Thyroid gland (tissue), 4 donors: ENCODE measurements at regions not wholly inside any gene's neighbourhood (a gene's known extent, or its start where the extent isn't known, plus 50 kb on each side); places are given as distances from the start of the nearest gene placed in this dataset.
"Not testable (repeated sequence)": the region's sequence is repeated elsewhere in the genome, so short reads cannot be mapped to it uniquely, and the experiment has no call there.

Experiments used
- DNase-seq, 2 donors: peaks; one replicate each; pipeline ENCODE4 v3.0.0-alpha.2; 2019
- H3K27ac ChIP-seq, 3 donors: fragments of 200-600 bp; sonication (generic); 1 replicate in 2 of 3; 2 replicates in 1 of 3; pipeline ENCODE4 v1.5.1; 2016 to 2019; ENCODE audit warnings: mild to moderate bottlenecking in 1 of 3, moderate library complexity in 1 of 3
- H3K27me3 ChIP-seq: fragments of 200-600 bp; sonication (generic); one replicate; pipeline ENCODE4 v1.5.1; 2019
- H3K36me3 ChIP-seq, 2 donors: fragments of 200-600 bp; sonication (generic); one replicate each; pipeline ENCODE4 v1.5.1; 2016 to 2019
- H3K4me1 ChIP-seq, 2 donors: fragments of 200-600 bp; sonication (generic); one replicate each; pipeline ENCODE4 v1.5.1; 2017 to 2019
- H3K4me3 ChIP-seq, 3 donors: fragments of 200-600 bp; sonication (generic); replicated peaks in 1 of 3; 1 replicate in 2 of 3; 2 replicates in 1 of 3; pipeline ENCODE4 v1.5.1; 2016; ENCODE audit warnings: mild to moderate bottlenecking in 1 of 3
- H3K9me3 ChIP-seq: fragments of 200-600 bp; sonication (generic); one replicate; pipeline ENCODE4 v1.5.1; 2017
- POLR2A ChIP-seq, 2 donors: fragments of 450-650 bp; IDR thresholded peaks; one replicate each; pipeline ENCODE4 v1.6.1; 2017; ENCODE audit warnings: antibody characterized with exemption in 2 of 2, mild to moderate bottlenecking in 2 of 2, moderate library complexity in 1 of 2
- WGBS, 2 donors: methylation state at CpG; one replicate each; pipeline ENCODE4 v1.1.5; 2017; 5-methylcytosine and 5-hydroxymethylcytosine counted together
- intact Hi-C: fragments of 100-400 bp; cut with DNase I; formaldehyde crosslinking; loops from one replicate; pipeline ENCODE4 v1.15.1; 2023
- TF ChIP-seq, protein P1 (sequence below), 6 experiments: fragments of 200-600 bp in 3 of 6; fragments of 450-650 bp in 3 of 6; sonication (generic) in 3 of 6; IDR thresholded peaks; one replicate each; pipeline ENCODE4 v1.5.1; 2016 to 2019; ENCODE audit warnings: antibody characterized with exemption in 6 of 6, mild to moderate bottlenecking in 2 of 6, inconsistent platforms in 1 of 6, moderate library complexity in 1 of 6

DNA sequence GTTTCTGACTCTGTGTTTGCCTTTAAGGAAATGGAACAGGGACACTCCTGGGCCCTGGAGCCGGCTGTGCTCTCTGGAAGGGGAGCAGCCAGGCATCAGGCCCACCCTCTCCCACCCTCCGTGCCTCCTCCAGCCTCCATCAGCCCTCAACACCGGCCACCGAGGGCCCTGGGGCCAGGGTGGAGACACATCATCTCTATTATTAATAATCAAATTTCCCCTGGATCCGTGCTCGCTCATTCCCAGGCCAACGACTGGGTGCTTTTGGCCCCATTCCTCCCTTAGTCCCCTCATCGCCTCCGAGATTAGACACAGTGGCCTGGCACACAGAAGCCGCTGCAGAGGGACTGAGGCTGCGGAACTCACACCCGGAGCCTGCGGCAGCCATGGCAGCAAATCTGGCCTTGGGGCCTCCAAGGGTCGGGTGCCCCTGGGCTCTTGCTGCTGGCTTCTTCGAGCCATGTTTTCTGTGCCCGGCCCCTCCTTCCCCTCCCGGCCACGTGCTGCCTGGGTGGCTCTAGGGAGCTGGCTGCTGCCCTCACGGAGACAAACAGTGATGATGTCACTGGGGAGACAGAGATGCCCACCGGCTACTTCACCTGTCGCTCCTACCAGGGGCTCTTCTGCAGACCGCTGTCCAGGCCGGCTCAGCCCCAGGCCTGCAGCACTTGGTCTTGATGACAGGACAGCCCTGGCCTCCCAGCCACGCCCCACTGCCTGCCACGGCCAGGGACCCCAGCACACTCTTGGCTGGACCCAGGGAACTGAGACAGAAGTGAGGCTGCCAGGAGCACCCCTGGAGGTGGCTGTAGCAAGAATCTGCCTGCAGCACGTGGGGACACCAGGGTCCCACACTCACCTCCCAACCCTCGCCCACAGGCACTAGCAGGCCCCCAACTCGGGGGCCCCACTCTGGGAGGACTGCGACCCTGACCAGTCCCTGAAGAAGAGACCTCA, 76.6 kb upstream of the PPP1R26 start:
- H3K9me3 ChIP-seq: no peaks in the 10 kb centered on the region
- H3K4me1 ChIP-seq: no peaks in the 10 kb centered on the region
- intact Hi-C loops: no loop called here
- TF ChIP-seq, protein P1, sequence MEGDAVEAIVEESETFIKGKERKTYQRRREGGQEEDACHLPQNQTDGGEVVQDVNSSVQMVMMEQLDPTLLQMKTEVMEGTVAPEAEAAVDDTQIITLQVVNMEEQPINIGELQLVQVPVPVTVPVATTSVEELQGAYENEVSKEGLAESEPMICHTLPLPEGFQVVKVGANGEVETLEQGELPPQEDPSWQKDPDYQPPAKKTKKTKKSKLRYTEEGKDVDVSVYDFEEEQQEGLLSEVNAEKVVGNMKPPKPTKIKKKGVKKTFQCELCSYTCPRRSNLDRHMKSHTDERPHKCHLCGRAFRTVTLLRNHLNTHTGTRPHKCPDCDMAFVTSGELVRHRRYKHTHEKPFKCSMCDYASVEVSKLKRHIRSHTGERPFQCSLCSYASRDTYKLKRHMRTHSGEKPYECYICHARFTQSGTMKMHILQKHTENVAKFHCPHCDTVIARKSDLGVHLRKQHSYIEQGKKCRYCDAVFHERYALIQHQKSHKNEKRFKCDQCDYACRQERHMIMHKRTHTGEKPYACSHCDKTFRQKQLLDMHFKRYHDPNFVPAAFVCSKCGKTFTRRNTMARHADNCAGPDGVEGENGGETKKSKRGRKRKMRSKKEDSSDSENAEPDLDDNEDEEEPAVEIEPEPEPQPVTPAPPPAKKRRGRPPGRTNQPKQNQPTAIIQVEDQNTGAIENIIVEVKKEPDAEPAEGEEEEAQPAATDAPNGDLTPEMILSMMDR (IDR thresholded peaks at IDR 0.05): no peak
- no peak for TF ChIP-seq POLR2A (IDR thresholded peaks at IDR 0.05)
- 82 to 85% methylated on average over 17 to 25 of the region's 29 CpGs for WGBS, 2 donors
- no peak overlapping the region for H3K4me3 ChIP-seq
- H3K27ac ChIP-seq: no peak overlapping the region
- no peak for DNase-seq
- no peaks in the 10 kb centered on the region for H3K36me3 ChIP-seq
- no peaks in the 10 kb centered on the region for H3K27me3 ChIP-seq

DNA sequence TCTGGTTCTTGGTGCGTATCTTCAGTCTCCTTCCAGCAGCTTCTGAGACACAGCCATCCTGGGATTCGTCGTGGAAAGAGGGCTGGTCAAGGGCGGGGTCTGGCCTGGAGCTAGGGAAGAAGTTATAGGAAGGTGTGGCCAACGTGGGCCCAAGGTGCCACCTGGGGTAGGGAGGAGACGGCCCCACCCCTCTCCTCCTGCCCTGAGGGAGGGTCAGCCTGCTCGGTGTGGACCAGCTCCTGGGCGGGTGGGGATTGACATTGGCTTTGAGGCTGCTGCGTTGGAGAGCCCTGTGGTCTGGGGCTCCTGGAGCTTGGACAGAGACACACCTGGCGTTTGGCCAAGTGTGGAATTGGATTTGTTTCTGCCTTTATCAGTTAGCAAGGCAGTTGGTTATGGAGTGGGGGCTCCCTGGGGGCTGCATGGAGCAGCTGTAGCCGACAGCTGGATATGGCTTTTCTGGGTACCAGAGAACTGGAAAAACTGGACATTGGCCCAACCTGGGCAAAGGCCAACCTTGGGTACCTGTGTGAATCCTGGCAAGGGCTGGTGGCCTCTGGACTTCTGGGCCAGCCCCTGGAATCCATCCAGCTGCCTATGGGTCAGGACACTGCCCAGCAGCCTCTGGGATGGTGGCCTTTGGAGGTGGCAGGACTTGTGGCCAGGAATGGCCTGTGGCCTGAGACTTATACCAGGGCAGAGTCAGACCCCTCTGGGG, 75.7 kb upstream of the PPP1R26 start:
- H3K27ac ChIP-seq: no peak overlapping the region
- H3K9me3 ChIP-seq: no peaks in the 10 kb centered on the region
- no peaks in the 10 kb centered on the region for H3K36me3 ChIP-seq
- H3K4me3 ChIP-seq: no peak overlapping the region
- DNase-seq: no peak
- TF ChIP-seq, protein P1 (IDR thresholded peaks at IDR 0.05): no peak
- TF ChIP-seq POLR2A (IDR thresholded peaks at IDR 0.05): no peak
- intact Hi-C loops: no loop called here
- H3K27me3 ChIP-seq: no peaks in the 10 kb centered on the region
- H3K4me1 ChIP-seq: no peaks in the 10 kb centered on the region
- 70 to 76% methylated on average over 9 to 11 of the region's 11 CpGs for WGBS, 2 donors

DNA sequence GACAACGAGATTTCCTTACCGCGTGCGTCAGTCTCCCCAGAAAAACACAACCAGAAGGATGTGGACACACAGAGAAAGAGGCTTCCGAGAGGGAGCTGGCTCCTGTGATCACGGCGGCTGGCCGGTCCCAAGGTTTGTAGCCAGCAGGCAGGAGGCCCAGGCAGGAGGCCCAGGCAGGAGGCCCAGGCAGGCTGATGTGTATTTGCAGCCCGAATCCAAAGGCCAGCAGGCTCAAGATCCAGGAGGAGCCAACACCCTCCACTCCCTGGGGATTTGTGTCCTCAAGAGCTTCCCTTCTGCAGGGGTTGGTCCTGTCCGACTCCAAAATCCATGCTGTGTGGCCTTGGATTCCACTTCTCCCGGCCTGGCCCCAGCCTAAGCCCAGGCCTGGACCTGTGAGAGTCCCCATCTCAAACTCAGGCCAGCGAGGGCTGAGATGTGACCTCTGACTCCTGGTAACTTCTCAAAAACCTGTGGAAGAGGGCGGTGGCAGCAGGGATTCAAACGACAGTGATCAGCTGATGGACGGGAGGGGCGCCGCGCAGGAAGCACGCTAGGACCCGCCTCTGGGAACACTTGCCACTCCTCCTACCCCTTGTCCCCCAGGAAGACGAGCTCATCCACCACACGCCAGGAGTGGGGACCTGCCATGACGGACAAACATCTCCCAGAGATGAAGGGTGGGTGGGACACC, 75.0 kb upstream of the PPP1R26 start:
- intact Hi-C loops: no loop called here
- no peaks in the 10 kb centered on the region for H3K27me3 ChIP-seq

DNA sequence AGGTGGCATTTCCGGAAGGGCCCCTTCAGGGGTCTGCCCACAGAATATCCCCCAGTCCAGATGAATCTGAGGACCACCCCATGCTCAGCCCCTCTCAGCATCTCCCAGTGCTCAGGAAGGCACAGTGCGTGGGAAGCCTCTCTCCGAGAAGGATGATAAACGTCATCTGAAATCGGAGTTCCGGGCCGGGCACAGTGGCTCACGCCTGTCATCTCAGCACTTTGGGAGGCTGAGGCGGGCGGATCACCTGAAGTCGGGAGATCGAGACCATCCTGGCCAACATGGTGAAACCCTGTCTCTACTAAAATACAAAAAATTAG, 74.5 kb upstream of the PPP1R26 start:
- H3K36me3 ChIP-seq, H3K4me3 ChIP-seq, H3K4me1 ChIP-seq, intact Hi-C loops, H3K27me3 ChIP-seq, H3K9me3 ChIP-seq, DNase-seq, H3K27ac ChIP-seq: not testable (repeated sequence)
- 96 to 100% methylated on average over 7 to 12 of the region's 12 CpGs for WGBS, 2 donors

More for the DNA sequence above, 75.0 kb upstream of the PPP1R26 start:
- 74 to 86% methylated on average over 21 to 23 of the region's 23 CpGs for WGBS, 2 donors
- no peak for DNase-seq
- Histone ChIP-seq H3K4me3 (no peak overlapping the region), H3K9me3 (no peaks in the 10 kb centered on the region), H3K4me1 (no peaks in the 10 kb centered on the region), H3K36me3 (no peaks in the 10 kb centered on the region), H3K27ac (no peak overlapping the region)
- TF ChIP-seq, protein P1 (IDR thresholded peaks at IDR 0.05): no peak

DNA sequence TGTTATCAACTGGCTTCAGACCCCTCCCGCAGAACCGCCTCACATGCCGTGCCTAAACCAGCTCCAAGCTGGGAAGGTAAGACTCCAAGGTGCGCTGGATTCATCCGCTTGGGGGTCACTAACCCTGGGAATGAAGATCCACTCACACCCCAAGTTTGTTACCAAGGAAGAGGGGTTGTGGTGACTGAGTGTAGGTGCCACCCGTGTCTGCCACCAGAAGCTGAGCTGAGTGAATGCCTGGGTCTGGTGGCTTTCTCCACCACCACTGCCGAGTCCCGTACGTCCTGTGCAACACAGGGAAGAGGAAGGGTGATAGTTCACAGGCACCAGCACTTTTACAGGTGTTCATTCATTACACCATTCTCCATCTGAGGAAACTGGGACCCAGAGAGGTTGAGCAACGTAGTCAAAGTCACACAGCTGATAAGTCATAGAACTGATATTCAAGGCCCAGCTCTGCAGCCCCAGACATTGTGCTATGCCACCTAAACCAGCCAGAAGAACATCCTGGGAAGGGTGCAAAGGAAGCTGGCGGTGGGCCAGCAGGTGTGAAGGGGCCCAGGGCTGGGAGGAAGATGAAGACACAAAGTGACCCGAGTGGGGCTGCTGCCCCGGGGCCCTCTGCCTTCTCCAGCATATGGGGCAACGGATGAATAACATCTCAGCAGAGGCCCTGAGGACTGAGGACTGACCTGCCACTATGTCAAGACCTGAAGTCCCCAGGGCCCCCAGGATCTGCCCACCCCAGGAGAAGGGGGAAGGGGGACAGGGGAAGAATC, 70.9 kb upstream of the PPP1R26 start:
- no peak for DNase-seq
- TF ChIP-seq POLR2A (IDR thresholded peaks at IDR 0.05): no peak
- TF ChIP-seq, protein P1 (IDR thresholded peaks at IDR 0.05): no peak
- Histone ChIP-seq H3K4me1 (no peaks in the 10 kb centered on the region), H3K9me3 (no peaks in the 10 kb centered on the region), H3K27ac (no peak overlapping the region), H3K4me3 (no peak overlapping the region), H3K36me3 (no peaks in the 10 kb centered on the region), H3K27me3 (no peaks in the 10 kb centered on the region)
- intact Hi-C loops: no loop called here
- WGBS, 2 donors: 90 to 93% methylated on average over 14 of the region's 14 CpGs
